Epidermal melanocyte (primary cell): ENCODE measurements at regions not wholly inside any gene's neighbourhood (a gene's known extent, or its start where the extent isn't known, plus 50 kb on each side); places are given as distances from the start of the nearest gene placed in this dataset.

Experiments used
- DNase-seq: peaks from one replicate; pipeline ENCODE4 v3.0.0; 2011; ENCODE audit warnings: low spot score; ENCODE audit not compliant: insufficient read length

DNA sequence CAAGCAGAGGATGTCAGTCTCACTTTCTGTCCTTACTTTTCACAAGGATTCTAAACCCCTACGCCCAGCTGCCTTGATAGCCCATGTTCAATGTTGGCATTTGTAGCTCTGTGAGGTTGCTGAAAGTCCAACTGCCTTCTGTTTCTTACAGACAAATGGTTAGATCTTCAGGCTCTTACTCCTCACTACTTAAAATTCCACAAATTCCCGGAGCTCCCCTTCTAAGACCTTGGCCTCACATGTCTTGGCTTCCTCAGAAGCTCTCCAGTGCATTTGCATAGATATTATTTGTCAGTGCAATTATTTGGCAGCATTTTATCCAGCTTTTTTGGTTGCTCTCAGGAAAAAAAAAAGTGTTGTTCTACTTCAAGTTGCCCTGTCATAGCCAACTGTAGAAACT is 453.7 kb upstream of the CELF4 start:
- no peak for DNase-seq

DNA sequence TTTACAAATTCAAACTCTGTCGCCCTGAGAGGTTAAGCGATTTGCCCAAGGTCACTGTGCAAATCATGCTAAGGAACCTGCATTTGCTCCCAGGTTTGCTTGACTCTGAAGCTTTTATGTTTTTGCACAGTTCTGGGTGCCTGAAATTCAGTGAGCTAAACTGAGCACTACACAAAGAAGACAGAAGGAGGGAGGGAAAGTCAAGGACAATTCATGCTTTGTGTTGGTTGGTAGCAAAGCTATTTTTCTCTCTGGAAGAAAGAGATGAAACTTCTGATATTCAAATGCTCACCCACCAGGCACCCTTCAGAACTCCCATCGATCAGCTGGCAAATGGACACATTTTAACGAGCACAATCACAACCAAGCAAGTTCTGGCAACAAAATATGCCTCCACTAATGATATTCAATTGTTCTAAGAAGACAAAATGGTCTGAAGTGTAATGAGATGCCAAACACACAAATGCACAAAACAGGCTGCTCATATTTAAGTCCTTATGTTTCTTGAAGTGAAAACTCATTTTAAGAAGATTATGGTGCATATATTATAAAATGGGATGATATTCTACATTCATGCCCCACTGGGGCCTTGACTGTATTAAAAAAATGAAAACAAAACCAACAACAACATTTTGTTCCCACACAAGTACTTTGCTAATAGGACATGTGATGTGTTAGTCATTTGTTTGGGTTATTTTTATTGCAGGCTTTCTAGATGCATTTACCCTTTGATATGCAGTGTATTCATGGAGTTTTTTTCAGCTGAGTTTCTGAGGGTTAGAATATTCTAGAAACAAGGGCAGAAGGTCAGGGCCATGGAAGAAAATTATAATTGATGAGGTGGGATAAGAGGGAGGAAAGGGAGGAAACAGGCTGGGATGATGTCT is 445.6 kb upstream of the CELF4 start:
- DNase-seq: no peak

DNA sequence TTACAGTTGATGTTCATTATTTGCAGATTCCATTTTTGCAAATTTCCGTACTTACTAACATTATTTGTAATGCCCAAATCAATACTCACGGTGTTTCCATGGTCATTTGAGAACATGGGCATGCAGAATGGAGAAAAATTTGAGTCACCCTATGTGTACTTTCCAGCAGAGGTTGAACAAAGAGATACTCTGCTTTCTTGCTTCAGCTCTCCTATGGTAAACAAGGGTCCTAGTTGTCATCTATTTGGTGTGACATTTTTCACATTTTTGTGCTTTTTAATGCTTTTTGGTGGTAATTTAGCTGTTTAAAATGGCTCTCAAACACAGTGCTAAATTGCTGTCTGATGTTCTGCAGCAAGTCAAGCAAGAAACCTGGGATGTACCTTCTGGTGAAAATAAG is 444.4 kb upstream of the CELF4 start:
- DNase-seq: no peak

DNA sequence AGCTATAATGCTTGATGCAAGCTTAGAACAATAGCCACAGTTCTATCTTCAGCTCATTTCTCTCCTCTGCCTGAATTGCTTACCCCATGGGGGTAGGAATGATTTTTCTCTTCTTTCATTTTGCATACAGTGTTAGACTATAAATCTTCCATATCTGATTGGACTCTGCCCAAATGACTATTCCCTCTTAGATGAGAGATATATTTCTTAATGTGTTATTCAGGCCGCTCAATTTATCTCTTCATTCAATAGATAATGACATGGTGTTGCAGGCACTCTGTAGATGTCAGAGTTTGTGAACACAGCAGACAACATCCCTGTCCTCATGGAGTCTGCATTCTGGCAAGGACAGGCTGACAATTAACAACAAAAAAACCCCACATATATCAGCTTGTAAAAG is 443.7 kb upstream of the CELF4 start:
- no peak for DNase-seq

DNA sequence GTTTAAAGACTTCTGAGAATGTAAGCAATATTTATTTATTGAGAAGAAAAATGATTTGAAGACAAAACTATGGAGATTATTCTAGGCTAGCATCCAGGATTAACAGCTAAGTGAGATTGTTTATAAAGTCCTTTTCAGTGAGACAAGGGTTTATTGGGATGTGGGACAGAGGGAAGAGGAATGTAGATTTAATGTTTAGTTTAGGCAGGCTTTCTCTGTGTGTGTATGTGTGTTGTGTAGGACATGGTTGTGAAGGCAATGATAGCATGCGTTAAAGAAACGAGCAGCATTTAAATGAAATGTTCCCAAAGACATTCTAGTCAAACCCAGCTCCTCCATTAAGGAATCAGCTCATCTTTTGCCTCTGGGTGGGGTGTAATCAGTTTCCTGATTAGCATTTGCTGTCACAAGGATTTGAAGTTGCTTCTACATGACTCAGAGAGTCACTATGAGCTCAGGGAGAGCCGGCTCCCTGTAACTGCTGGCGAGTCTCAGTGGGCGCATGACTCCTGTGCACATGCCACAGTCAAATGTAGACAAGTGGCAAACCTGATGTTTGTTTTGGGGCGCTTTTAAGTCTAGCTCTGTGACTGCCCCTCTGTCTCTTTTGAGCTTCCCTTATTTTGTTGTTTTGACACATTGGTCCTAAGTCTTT is 442.2 kb upstream of the CELF4 start:
- DNase-seq: no peak

DNA sequence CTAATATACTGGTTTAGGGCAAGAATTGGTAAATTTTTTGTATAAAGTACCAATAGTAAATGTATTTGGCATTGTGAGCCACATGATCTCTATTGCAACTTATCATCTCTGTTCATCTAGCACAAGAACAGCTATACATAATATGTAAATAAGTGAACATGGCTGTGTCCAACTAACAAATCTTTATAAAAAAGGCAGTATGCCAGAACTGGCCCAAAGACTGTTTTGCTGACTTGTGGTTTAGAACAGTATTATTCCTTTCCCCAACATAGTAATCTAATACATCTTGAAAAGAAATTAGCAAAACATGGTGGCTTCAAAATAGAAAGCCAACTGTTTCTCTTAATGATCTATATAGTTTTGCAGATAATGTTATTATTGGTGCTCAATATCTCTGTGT is 441.4 kb upstream of the CELF4 start:
- no peak for DNase-seq

DNA sequence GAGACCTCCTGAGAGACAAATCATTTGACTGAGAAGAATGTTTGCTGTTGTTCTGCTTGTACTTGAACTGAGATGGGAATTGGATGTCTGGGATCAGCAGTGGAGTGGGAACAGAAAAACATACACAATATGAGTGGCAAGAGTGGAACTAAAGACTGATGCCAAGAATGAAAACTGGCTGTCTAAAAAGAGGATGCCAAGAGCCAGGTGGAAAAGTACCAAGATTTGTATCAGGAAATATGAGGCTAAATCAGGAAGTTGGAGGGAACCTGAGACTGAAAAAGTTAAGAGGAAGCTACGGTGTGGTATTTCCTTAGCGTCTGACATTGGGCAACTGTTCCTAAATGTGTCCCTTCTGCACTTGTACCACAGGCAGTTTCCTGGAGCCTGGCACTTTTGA is 440.9 kb upstream of the CELF4 start:
- no peak for DNase-seq

DNA sequence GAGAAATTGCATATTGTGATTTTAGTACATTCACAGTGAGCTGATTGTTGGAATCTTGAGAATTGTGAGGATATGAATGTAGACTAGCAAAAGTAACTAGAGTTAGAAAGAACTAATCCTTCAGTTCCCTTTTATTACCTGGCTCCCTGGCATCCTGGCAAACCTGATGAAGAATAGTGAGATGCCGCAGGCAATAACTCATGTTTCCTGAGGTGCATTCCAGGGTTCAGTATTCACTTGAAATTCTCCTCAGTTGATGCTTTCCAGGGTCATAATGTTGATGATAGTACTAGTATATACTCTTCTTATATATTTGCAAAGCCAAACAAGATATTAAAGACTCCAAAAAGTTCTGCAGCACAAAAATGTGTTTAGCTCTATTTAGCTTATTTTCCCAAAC is 432.1 kb upstream of the CELF4 start:
- no peak for DNase-seq

DNA sequence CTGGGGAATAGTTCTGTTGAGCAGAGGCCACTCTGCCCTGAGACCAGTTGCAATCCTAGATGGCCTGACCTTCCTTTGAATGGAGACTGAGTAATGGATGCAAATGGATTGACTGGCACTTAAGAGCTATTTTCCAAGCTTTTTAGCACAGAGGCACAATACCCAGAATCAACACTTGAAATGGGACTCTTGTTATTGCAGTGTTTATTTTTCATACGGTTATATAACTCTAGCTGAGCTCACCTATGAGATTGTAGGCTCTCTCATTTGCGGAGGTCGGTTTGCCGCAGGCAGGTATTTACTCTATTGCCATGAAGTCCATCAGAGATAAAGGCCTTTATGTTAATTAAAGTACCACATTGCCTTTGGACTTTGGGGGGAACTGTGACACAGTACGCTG is 422.3 kb upstream of the CELF4 start:
- no peak for DNase-seq

DNA sequence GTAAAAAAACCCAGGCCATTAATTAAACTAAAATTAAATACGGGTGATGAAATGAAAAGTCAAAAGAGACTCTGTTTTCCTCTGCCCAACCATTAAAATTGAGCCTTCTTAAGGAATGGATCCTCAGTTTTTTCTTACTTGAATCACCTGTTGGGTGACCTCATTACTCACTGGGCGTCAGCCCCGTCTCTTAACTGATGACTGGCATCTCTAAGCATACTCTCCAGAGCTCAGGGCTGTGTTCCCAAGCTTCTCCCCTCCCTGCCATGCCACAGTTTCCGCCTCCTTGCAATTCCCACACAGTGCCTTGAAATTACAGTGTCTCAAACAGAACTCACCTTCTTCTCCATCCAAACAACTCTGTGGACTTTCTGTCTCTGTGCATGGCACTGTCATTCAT is 421.1 kb upstream of the CELF4 start:
- no peak for DNase-seq

DNA sequence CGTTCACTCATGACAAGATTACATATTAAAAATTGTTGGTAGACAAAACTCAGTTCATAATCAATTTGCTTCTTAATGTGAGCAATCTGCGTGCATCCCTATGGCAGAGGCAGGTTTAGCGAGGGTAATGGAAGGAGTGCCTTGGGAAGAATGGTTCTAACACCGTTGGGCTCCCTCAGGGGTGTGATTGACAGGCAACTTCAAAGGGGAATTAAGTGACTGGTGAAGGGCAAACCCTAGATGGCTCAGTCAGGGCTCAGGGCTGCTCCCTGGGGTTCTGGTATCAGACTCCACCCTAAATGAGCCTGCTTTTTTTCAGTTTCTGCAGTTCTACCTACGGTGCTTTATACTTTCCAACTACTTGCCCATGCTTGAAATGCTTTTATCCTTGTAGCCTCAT is 419.5 kb upstream of the CELF4 start:
- no peak for DNase-seq

DNA sequence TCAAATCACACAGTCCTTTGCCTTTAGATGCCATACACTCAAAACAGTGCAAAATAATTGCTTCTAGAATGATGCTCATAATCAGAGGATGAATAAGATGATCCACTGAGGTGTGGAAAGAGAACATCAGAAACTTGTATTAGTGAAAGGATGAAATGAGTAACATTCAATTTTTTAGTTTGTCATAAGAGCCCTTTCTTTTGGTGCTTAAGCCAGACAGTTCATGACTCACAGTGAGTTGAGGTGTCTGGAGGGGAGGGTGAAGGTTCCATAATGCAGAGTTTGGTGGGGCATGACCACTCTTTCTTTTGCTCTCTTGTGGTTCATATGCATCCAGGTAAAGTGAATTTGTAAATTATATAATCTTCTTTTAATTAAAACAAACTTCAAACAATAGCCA is 415.0 kb upstream of the CELF4 start:
- no peak for DNase-seq

DNA sequence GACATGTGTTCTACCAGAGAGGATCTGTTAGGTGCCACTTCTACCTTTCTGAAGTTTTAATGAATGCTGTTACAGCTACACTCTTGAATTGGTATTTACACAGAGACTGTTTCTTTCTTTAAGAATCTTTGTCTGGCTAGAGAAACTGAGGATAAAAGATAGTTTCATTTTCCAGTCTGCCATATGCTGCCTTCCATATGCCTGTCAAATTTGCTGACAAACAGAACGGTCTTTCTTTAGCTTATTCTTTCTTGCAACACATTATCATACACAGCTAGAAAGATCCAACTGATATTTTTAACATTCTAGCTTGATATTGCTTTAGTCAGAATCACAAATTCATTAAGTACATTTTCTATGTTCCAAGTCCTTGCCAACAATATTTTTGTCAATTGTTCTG is 409.8 kb upstream of the CELF4 start:
- no peak for DNase-seq

DNA sequence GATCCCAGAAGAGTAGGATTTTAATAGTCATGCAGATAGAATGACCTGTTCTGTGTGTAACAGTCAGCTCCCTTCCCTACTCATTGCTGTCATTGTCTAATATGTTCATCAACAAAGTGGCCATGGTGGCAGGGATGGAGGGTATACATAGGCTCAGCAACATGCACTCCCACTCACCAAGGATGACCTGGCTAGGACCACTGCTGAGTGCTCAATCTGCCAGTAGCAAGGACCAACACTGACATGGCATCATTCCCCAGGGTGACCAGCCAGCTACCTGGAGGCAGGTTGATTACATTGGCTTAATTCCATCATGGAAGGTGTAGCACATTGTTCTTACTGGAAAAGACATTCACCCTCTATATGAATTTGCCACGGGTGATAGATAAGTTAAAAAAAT is 401.7 kb upstream of the CELF4 start:
- DNase-seq: no peak

DNA sequence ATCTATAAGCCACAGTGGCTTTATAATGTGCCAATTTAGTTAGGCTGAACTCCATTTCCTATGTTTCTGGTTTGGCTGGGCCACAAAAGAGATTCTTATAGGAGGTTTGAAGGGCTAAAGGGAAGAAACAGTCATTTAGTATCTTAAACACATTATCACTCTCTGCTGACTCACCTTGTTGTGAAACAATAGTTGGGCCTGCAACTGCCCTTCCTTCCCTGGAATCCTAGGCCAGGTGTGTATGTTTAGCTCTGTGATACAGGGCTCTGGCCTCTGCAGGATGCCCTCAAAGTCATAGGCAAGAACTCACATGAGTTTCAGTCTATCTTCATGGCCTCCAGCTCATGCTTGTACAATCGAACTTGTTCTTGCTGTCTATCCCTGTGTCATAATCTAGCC is 400.0 kb upstream of the CELF4 start:
- no peak for DNase-seq

DNA sequence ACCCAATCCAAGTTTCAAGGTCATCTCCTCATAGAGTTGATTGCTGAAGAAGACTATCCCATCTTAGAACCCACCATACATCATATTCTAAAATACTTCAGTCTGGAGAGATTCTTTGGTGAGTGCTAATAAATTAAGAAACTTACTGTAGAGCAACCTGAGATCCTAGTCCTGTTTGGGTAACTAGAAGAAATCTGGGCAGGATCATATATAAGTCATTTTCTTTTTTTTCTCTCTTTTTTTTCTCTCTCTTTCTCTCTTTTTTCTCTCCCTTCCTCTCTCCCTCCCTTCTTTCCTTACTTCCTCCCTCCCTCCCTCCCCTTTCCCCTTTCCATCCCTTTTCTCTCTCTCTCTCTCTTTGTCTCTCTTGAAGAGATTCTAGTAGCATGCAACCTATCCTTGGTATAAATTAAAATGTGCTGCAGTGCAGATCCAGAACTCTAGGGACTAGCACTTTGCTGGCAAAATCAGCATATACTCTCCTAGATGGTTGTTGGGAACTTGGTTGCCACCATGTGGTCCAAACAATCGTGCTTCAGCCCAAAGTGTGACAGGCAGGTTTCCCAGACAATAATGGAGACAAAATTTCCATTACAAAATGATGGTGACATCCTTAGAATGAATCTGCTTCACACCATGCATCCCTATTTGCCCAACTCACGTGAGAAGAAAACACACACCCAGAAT is 399.4 kb upstream of the CELF4 start:
- no peak for DNase-seq

DNA sequence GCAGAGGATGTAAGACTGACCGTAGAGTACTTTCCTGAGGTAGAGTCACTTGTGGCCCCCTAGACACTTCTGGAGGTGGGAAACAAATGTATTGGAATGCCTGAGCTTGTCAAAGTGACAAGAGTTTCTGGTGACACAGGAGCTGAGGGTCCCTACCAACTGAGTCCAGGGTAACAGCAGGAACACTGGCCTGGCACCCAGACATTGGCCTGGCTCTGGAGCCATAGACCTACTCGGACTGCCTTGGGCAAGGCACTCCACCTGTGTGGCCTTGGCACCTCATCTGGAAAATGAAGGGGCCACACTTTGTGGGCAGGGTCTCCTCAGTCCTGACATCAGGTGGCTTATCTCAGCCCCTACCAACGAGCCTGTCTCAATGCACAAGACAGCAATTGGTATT is 398.2 kb upstream of the CELF4 start:
- DNase-seq: no peak

DNA sequence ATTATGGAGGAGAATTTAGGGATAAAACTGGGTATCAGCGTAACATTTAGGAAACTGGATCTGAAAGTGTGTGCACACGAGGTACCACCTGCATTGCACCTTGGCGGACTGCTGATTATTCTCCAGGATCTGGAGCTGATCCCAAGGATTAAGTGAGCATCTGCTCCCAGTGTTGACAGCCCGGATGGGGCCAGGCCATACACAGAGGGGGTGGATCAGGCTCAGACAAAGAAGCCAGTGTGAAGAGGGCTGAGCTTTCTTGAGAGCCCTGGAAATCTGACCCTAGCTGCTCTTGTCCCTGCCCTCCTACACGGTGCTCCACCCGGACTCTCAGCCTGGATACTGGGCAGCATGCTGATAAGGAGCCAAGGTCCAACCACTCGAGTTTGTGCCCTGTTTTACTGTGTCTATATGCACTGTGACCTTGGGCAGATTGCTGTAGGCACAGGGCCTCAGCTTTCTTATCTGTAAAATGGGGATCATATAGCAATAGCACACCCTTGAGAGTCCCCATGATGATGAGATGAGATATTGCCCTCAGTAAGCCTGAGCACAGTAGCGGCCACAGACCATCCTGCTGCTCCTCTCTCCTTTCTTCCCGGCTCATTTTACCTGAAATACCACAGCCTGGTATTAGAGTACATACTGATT is 396.8 kb upstream of the CELF4 start:
- DNase-seq: no peak

DNA sequence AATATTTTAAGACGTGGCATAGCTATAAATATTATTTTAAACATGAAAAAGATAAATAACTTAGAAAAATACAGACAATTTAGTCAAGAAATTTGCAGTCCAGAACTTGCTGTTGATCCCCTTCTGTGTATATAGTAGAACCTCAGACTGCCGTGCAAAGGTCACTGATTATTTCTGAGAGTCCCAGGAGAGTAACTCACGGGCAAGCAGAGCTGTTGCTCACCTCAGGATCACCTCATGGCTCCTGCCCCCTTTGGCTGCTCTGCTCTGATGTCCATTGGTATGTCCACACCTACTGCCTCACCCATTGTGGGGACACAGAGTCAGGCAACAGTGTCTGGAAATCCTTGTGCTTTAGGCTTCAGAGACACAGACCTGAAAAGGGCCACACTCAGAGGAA is 392.9 kb upstream of the CELF4 start:
- no peak for DNase-seq

DNA sequence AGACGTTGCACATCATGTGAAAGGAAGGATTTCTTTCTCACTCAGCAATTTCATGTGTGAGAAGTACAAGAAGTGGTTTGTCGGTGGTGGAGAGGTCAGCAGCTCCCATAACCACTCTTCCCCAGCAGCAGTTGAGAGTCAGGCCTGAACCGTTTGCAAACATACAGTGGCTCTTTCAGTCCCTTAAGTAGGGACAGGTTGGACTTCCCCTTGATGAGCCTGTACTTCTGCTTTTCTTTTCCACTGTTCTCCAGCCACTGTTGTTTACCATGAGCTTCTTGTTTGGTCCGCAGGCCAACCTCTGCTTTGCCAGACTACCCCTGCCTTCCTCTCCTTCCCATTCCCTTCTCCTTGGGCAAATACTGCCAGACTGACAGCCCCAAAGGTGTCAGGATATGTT is 391.3 kb upstream of the CELF4 start:
- no peak for DNase-seq

DNA sequence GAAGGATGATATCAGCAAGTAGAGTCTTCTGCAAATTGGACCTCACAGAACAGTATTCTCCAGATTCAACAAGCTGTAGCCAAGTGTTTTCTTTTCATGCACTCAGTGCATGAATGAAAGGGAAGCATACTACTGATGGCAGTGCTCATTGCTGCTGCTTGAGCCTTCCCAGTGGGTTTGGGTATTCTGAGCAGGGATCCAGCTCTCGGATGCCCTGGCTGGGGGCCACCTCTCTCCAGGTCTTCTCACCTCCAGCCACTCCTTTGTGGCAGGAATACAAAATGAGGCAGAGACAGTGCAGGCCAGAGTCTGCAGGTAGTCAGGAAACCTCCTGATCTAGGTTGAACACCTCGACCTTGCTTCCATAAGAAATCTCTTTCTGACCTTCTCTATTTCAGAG is 390.4 kb upstream of the CELF4 start:
- no peak for DNase-seq

DNA sequence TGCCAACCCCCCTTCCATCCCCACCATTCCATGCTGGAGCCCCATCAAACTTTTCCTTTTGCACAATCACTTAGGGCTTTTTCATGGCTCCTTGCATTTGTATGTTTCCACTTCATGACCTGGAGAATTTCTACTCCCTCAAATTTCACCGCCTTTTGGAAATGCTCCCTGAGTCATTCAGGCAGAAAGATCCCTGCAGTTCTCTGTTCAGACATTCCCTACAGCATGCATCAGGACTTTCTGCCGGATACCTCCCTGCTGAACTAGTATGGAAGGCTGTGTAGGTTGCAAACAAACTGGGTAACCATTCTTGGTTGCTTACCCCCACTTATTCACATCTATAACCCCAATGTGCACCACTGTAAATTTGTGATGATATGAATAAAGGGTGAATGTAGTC is 389.6 kb upstream of the CELF4 start:
- no peak for DNase-seq
